ENCODE measurements at regions not wholly inside any gene's neighbourhood (a gene's known extent, or its start where the extent isn't known, plus 50 kb on each side); places are given as distances from the start of the nearest gene placed in this dataset.

DNA sequence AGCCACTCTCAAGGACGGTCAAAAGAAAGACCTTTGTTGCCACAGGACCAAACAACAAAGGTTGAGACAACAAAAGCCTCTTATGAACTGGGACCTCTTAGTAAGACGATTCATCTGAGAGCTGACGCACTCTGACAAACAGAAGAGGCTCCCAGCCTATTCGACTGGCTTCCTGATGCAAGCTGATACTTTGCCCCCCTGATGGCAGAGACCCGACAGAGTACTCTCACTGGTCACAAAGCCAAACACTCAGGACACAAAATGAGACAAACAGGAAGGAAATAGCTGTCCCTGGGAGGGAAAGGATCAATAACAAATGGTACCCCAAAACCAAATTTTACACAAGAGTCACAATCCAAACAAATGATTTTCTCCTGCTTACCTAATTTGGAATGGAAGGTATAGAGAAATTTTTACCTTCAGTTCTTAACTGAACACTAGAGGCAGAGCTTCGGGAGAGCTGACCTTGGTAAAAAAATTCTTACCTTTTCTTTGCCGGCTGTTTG lies 75.2 kb upstream of the PLAC8 start:
- H3K27ac ChIP-seq, result no peak overlapping the region
- H3K27me3 ChIP-seq, result no peaks in the 10 kb centered on the region
- H3K4me3 ChIP-seq, result no peak overlapping the region
- ATAC-seq, result peak; percentile 39 to 93 (median 78)
- H3K9me3 ChIP-seq, result no peaks in the 10 kb centered on the region
- peak in 1 of 3 donors; percentile 56 for DNase-seq
- TF ChIP-seq POLR2A (IDR thresholded peaks at IDR 0.05), result no peak
- TF ChIP-seq, protein P1, sequence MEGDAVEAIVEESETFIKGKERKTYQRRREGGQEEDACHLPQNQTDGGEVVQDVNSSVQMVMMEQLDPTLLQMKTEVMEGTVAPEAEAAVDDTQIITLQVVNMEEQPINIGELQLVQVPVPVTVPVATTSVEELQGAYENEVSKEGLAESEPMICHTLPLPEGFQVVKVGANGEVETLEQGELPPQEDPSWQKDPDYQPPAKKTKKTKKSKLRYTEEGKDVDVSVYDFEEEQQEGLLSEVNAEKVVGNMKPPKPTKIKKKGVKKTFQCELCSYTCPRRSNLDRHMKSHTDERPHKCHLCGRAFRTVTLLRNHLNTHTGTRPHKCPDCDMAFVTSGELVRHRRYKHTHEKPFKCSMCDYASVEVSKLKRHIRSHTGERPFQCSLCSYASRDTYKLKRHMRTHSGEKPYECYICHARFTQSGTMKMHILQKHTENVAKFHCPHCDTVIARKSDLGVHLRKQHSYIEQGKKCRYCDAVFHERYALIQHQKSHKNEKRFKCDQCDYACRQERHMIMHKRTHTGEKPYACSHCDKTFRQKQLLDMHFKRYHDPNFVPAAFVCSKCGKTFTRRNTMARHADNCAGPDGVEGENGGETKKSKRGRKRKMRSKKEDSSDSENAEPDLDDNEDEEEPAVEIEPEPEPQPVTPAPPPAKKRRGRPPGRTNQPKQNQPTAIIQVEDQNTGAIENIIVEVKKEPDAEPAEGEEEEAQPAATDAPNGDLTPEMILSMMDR (IDR thresholded peaks at IDR 0.05), result no peak
- H3K36me3 ChIP-seq, result no peaks in the 10 kb centered on the region
- intact Hi-C loops (cut with DNase I), result no loop called here
- 22% methylated on average over 6 of the region's 7 CpGs for WGBS (ENCODE audit: insufficient coverage, low coverage, low lambda C conversion rate, missing lambda C conversion rate)
- no peaks in the 10 kb centered on the region for H3K4me1 ChIP-seq

DNA sequence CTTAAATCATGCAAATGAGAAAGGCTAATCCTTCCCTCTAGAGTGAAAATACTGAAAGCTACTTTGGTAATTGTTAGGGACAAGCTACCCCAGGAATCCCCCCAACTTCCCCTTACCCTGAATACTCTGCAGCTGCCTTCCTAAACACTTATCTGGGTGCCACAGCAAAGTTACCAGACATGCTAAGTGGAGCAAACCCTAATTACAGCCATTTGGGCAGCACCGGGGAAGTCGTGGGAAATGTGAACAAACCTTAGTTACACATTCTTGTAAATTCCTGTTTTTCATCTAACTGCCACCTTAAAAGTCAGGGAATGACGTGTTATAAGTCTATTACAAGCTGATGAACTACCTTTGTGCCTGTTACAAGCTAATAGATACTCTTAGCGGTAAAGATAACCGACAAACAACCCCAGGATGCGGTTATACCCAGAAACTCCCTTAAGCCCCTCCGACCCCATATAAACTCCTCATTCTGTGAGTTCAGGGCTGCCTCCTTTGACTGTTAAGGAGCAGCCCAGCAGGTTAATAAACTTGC lies 66.0 kb upstream of the PLAC8 start:
- intact Hi-C loops (cut with DNase I), result no loop called here
- no peaks in the 10 kb centered on the region for H3K4me1 ChIP-seq
- no peaks in the 10 kb centered on the region for H3K27me3 ChIP-seq
- DNase-seq, result no peak
- 65% methylated on average over 7 of the region's 7 CpGs for WGBS (ENCODE audit: insufficient coverage, low coverage, low lambda C conversion rate, missing lambda C conversion rate)
- H3K4me3 ChIP-seq, result no peak overlapping the region
- H3K27ac ChIP-seq, result no peak overlapping the region
- TF ChIP-seq POLR2A (IDR thresholded peaks at IDR 0.05), result no peak
- TF ChIP-seq, protein P1 (IDR thresholded peaks at IDR 0.05), result no peak
- no peaks in the 10 kb centered on the region for H3K9me3 ChIP-seq
- no peak for ATAC-seq
- no peaks in the 10 kb centered on the region for H3K36me3 ChIP-seq

DNA sequence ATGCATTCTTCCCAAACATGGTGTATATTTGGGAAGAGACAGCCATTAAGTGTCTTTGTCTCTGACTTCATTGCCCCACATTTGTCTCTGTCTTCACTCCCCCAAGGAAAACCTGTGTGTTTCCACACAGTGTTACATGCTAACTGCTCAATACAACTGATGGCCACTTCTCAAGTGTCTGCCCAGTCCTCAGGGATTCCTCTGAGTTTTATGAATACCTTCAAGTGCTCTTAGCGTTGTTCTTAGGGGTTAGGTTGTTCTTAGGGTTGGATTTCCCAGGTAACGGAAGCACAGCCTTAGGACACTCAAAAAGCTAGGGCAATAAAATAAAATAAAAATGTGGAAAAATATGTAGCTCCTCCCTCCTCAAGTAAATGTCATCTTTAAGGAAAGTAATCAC lies 64.7 kb upstream of the PLAC8 start:
- intact Hi-C loops (cut with DNase I), result no loop called here
- WGBS (ENCODE audit: insufficient coverage, low coverage, low lambda C conversion rate, missing lambda C conversion rate), result 50% methylated on average over 2 of the region's 2 CpGs
- no peak for ATAC-seq

DNA sequence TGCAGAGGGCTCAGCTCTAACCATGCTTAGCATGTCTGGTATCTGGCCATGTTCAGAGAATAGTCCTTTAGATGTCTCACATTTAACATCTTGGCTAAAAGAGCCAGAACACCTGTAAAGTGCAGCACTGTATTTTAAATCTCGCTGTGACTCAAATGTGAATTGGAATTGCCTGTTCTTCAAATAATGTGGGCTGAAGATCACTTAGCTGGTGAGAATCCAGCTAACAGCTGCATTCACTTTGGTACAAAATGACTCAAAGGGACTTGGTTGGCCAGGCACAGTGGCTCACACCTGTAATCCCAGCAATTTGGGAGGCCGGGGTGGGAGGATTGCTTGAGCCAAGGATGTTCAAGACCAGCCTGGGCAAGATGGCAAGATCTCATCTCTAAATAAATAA lies 63.5 kb upstream of the PLAC8 start:
- no peak overlapping the region for H3K4me3 ChIP-seq
- TF ChIP-seq, protein P1 (IDR thresholded peaks at IDR 0.05), result no peak
- TF ChIP-seq POLR2A (IDR thresholded peaks at IDR 0.05), result no peak
- DNase-seq, result no peak
- no peaks in the 10 kb centered on the region for H3K4me1 ChIP-seq
- H3K27me3 ChIP-seq, result no peaks in the 10 kb centered on the region
- no peak overlapping the region for H3K27ac ChIP-seq
- no peaks in the 10 kb centered on the region for H3K36me3 ChIP-seq
- H3K9me3 ChIP-seq, result no peaks in the 10 kb centered on the region
- 50% methylated on average over 2 of the region's 2 CpGs for WGBS (ENCODE audit: insufficient coverage, low coverage, low lambda C conversion rate, missing lambda C conversion rate)
- intact Hi-C loops (cut with DNase I), result no loop called here
- ATAC-seq, result no peak

More for the DNA sequence above, 64.7 kb upstream of the PLAC8 start:
- no peaks in the 10 kb centered on the region for H3K4me1 ChIP-seq
- no peaks in the 10 kb centered on the region for H3K9me3 ChIP-seq
- no peak overlapping the region for H3K27ac ChIP-seq
- H3K27me3 ChIP-seq, result no peaks in the 10 kb centered on the region
- no peak for DNase-seq
- no peak for TF ChIP-seq POLR2A (IDR thresholded peaks at IDR 0.05)
- TF ChIP-seq, protein P1 (IDR thresholded peaks at IDR 0.05), result no peak
- H3K36me3 ChIP-seq, result no peaks in the 10 kb centered on the region
- H3K4me3 ChIP-seq, result no peak overlapping the region

DNA sequence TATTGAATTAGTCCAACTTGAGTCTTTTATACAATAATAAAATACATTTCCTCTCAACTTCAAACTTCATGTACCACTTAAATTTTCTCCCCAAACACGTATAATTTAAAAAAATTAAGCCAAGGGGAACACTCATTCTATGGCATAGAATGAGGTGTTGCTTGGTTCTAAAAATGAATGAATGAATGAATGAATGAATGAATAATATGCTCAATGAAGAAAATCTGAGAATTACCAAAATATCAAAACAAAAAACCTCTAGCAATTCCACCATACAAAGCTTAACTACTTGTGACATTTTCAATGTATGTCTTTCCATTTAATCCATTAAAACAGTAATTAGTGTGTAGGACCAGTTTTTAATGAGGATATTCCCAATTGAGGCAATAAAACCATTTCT lies 62.7 kb upstream of the PLAC8 start:
- Histone ChIP-seq H3K27me3 (no peaks in the 10 kb centered on the region), H3K36me3 (no peaks in the 10 kb centered on the region), H3K4me3 (no peak overlapping the region), H3K4me1 (no peaks in the 10 kb centered on the region), H3K27ac (no peak overlapping the region), H3K9me3 (no peaks in the 10 kb centered on the region)
- TF ChIP-seq, protein P1 (IDR thresholded peaks at IDR 0.05), result no peak
- no peak for TF ChIP-seq POLR2A (IDR thresholded peaks at IDR 0.05)
- DNase-seq (no peak), ATAC-seq (no peak)
- 3% methylated on average over 1 of the region's 1 CpG for WGBS (ENCODE audit: insufficient coverage, low coverage, low lambda C conversion rate, missing lambda C conversion rate)
- intact Hi-C loops (cut with DNase I), result no loop called here
